Stomach smooth muscle (tissue), 2 donors: ENCODE measurements at regions not wholly inside any gene's neighbourhood (a gene's known extent, or its start where the extent isn't known, plus 50 kb on each side); places are given as distances from the start of the nearest gene placed in this dataset.

Experiments used
- H3K27ac ChIP-seq: one replicate; pipeline ENCODE4 v1.7.0; 2013; ENCODE audit warnings: mild to moderate bottlenecking, low read length, inconsistent platforms
- H3K27me3 ChIP-seq, 2 donors: one replicate each; pipeline ENCODE4 v1.7.0; 2013; ENCODE audit warnings: low read length in 2 of 2; ENCODE audit not compliant: insufficient read depth in 2 of 2, control insufficient read depth in 1 of 2
- H3K36me3 ChIP-seq, 2 donors: one replicate each; pipeline ENCODE4 v1.7.0; 2013; ENCODE audit warnings: low read length in 2 of 2; ENCODE audit not compliant: control insufficient read depth in 2 of 2, insufficient read depth in 2 of 2
- H3K4me1 ChIP-seq: one replicate; pipeline ENCODE4 v1.7.0; 2013; ENCODE audit warnings: low read length; ENCODE audit not compliant: control insufficient read depth, insufficient read depth
- H3K4me3 ChIP-seq, 2 donors: one replicate each; pipeline ENCODE4 v1.7.0; 2013; ENCODE audit warnings: low read length in 2 of 2
- H3K9ac ChIP-seq, 2 donors: one replicate each; pipeline ENCODE4 v1.7.0; 2013; ENCODE audit warnings: low read length in 2 of 2, mild to moderate bottlenecking in 1 of 2
- H3K9me3 ChIP-seq, 2 donors: one replicate each; pipeline ENCODE4 v1.7.0; 2013; ENCODE audit warnings: low read length in 2 of 2; ENCODE audit not compliant: control insufficient read depth in 2 of 2
- donor health status: healthy.
- donor health status: Pancreatic carcinoma.

- Histone ChIP-seq H3K36me3 (no peaks in the 10 kb centered on the region), H3K27me3 (no peaks in the 10 kb centered on the region), H3K9me3 (no peaks in the 10 kb centered on the region), H3K9ac (no peak overlapping the region), H3K4me3 (no peak overlapping the region), H3K27ac (no peak overlapping the region), H3K4me1 (no peaks in the 10 kb centered on the region)
Observed at GRCh38 chr13:34409496-34410182, 532.4 kb upstream of the NBEA start.

DNA sequence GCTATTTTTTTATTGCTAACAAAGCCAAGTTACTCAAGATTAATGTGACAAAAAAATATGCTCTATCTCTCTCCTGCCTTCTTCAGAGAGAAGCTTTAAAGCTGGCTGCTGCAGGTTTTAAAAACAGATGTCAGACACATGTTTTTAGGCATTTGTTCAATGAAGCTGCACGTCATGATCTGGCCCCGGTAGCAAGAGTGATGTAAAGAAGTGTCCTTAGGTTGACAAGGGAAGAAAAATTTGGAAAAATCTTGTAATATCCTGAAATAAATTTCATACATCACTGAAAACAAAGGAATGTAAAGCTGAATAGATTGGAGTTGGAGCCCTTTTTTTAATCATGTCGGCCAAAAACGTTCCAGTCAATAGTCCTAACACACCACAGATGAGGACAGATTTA lies 531.4 kb upstream of the NBEA start:
- H3K36me3 ChIP-seq: no peaks in the 10 kb centered on the region
- H3K27me3 ChIP-seq: no peaks in the 10 kb centered on the region
- no peak overlapping the region for H3K9ac ChIP-seq
- no peak overlapping the region for H3K27ac ChIP-seq
- H3K9me3 ChIP-seq: no peaks in the 10 kb centered on the region
- H3K4me3 ChIP-seq: no peak overlapping the region
- H3K4me1 ChIP-seq: no peaks in the 10 kb centered on the region

DNA sequence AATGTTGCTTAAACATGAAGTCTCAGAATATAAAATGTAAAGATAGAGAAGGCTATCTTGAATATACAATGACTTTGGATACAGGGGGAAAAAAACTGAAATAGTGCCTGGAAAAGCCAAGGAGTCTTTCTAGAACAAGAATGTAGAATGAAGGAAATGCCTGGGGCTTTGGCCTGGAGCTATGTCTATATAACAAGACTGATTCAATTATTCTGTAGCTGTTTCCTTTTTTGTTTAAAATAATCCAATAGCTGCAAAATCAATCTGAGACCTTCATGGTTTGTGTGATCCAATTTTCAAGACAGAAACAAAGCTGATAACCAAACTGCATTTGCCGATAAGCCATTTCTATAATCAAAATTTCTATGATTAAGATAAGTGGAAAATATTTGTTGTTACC lies 530.9 kb upstream of the NBEA start:
- Histone ChIP-seq H3K9me3 (no peaks in the 10 kb centered on the region), H3K27ac (no peak overlapping the region), H3K27me3 (no peaks in the 10 kb centered on the region), H3K4me1 (no peaks in the 10 kb centered on the region), H3K4me3 (no peak overlapping the region), H3K9ac (no peak overlapping the region), H3K36me3 (no peaks in the 10 kb centered on the region)

- no peak overlapping the region for H3K27ac ChIP-seq
- H3K9me3 ChIP-seq: no peaks in the 10 kb centered on the region
- H3K9ac ChIP-seq: no peak overlapping the region
- H3K27me3 ChIP-seq: no peaks in the 10 kb centered on the region
- H3K4me1 ChIP-seq: no peaks in the 10 kb centered on the region
- no peaks in the 10 kb centered on the region for H3K36me3 ChIP-seq
- no peak overlapping the region for H3K4me3 ChIP-seq
Observed at GRCh38 chr13:34411894-34412293, 530.2 kb upstream of the NBEA start.

GRCh38 chr13:34412295-34412694 lies 529.8 kb upstream of the NBEA start:
- Histone ChIP-seq H3K27me3 (no peaks in the 10 kb centered on the region), H3K27ac (no peak overlapping the region), H3K9ac (no peak overlapping the region), H3K36me3 (no peaks in the 10 kb centered on the region), H3K4me1 (no peaks in the 10 kb centered on the region), H3K4me3 (no peak overlapping the region), H3K9me3 (no peaks in the 10 kb centered on the region)

- Histone ChIP-seq H3K36me3 (no peaks in the 10 kb centered on the region), H3K4me3 (no peak overlapping the region), H3K9me3 (no peaks in the 10 kb centered on the region), H3K4me1 (no peaks in the 10 kb centered on the region), H3K27me3 (no peaks in the 10 kb centered on the region), H3K27ac (no peak overlapping the region), H3K9ac (no peak overlapping the region)
Observed at GRCh38 chr13:34412817-34413375, 529.2 kb upstream of the NBEA start.

- Histone ChIP-seq H3K27me3 (no peaks in the 10 kb centered on the region), H3K4me3 (no peak overlapping the region), H3K9ac (no peak overlapping the region), H3K4me1 (no peaks in the 10 kb centered on the region), H3K9me3 (no peaks in the 10 kb centered on the region), H3K36me3 (no peaks in the 10 kb centered on the region), H3K27ac (no peak overlapping the region)
Observed at GRCh38 chr13:34413538-34414210, 528.4 kb upstream of the NBEA start.

GRCh38 chr13:34414616-34415015 lies 527.5 kb upstream of the NBEA start:
- no peak overlapping the region for H3K9ac ChIP-seq
- no peak overlapping the region for H3K4me3 ChIP-seq
- no peaks in the 10 kb centered on the region for H3K36me3 ChIP-seq
- H3K4me1 ChIP-seq: no peaks in the 10 kb centered on the region
- no peaks in the 10 kb centered on the region for H3K27me3 ChIP-seq
- no peaks in the 10 kb centered on the region for H3K9me3 ChIP-seq
- no peak overlapping the region for H3K27ac ChIP-seq

DNA sequence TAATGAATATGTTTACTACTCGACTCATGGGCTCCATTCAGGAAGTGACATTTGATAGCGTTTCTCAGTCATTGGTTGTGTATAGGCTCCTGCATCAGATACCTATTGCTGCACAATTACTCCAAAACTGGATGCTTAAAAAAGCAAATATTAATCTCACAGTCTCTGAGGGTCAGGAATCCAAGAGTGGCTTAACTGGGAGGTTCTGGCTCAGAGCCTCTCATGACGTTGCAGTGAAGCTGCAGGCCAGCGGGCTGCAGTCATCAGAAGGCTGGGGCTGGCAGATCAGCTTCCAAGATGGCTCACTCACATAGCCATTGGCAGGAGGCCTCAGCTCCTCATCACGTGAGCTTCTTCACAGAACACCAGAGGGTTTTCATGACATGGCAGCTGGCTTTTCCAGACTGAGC lies 525.1 kb upstream of the NBEA start:
- Histone ChIP-seq H3K9ac (no peak overlapping the region), H3K27ac (no peak overlapping the region), H3K27me3 (no peaks in the 10 kb centered on the region), H3K9me3 (no peaks in the 10 kb centered on the region), H3K4me3 (no peak overlapping the region), H3K36me3 (no peaks in the 10 kb centered on the region), H3K4me1 (no peaks in the 10 kb centered on the region)

DNA sequence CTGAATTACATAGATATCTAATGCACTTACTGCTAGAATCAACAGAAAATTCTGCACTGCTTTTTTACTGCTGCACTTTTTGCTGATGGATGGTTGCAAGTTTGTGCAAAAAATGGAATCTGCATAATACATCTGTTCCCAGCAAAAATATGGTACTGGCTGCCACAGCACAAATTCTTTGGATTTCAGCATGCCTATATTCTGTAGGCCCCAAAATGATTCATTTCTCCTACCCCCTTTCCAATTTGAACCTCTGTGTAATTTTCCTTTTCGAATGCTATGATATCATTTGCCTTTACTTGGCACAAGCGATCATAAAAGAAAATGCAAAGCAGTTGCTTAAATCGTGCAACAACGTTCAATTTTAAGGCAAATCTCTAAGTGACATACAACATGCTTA lies 524.2 kb upstream of the NBEA start:
- no peak overlapping the region for H3K9ac ChIP-seq
- H3K9me3 ChIP-seq: no peaks in the 10 kb centered on the region
- no peaks in the 10 kb centered on the region for H3K27me3 ChIP-seq
- no peak overlapping the region for H3K27ac ChIP-seq
- no peak overlapping the region for H3K4me3 ChIP-seq
- H3K36me3 ChIP-seq: no peaks in the 10 kb centered on the region
- no peaks in the 10 kb centered on the region for H3K4me1 ChIP-seq

DNA sequence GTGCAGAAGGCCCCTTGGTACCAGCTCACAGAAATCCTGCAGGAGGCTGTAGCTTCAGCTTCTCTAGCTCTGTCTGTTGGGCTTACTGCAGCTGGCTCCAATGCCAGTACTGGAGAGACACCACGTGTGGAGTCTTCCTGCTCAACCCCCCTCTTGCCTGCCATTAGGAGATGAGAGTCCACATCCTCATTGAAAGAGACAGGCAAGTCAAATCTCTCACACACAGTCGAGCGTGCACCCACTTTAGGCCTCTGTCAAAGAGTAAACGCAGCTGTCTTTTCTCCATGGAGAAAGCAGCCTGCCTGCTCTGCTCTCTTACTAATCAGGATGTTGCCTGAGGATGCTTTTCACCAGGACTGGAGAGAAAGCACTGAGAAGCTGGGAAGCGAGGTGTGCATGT lies 523.0 kb upstream of the NBEA start:
- Histone ChIP-seq H3K4me3 (no peak overlapping the region), H3K27ac (no peak overlapping the region), H3K36me3 (no peaks in the 10 kb centered on the region), H3K9me3 (no peaks in the 10 kb centered on the region), H3K4me1 (no peaks in the 10 kb centered on the region), H3K9ac (no peak overlapping the region), H3K27me3 (no peaks in the 10 kb centered on the region)
